GM23338 (cell line): ENCODE measurements at regions not wholly inside any gene's neighbourhood (a gene's known extent, or its start where the extent isn't known, plus 50 kb on each side); places are given as distances from the start of the nearest gene placed in this dataset.

Source experiments
- ATAC-seq: fragments of 200-7000 bp; cut with Tn5 transposase; 3 replicates; pipeline ENCODE4 v1.9.1; 2020
- DNase-seq: peaks from one replicate; pipeline ENCODE4 v3.0.0-alpha.2; 2015; ENCODE audit warnings: low spot score
- H2AFZ ChIP-seq: fragments of 200-600 bp; sonication (generic); 2 replicates; pipeline ENCODE4 v1.8.0; 2016; ENCODE audit warnings: antibody characterized with exemption, mild to moderate bottlenecking, moderate library complexity
- H3F3A ChIP-seq: fragments of 200-600 bp; sonication (generic); replicated peaks from 2 replicates; pipeline ENCODE4 v1.8.0; 2017; ENCODE audit warnings: antibody characterized with exemption, mixed run types, low read depth
- H3K27ac ChIP-seq: fragments of 200-600 bp; sonication (generic); 2 replicates; pipeline ENCODE4 v1.6.1; 2016; ENCODE audit warnings: low read depth
- H3K27me3 ChIP-seq: fragments of 200-600 bp; sonication (generic); 2 replicates; pipeline ENCODE4 v1.8.0; 2016; ENCODE audit warnings: mild to moderate bottlenecking, mixed run types, moderate library complexity; ENCODE audit not compliant: insufficient read depth
- H3K36me3 ChIP-seq: fragments of 200-600 bp; sonication (generic); 2 replicates; pipeline ENCODE4 v1.8.0; 2016; ENCODE audit warnings: mild to moderate bottlenecking; ENCODE audit not compliant: insufficient read depth
- H3K4me1 ChIP-seq: fragments of 200-600 bp; sonication (generic); 2 replicates; pipeline ENCODE4 v1.8.0; 2016; ENCODE audit warnings: mild to moderate bottlenecking, moderate library complexity; ENCODE audit not compliant: insufficient read depth
- H3K4me2 ChIP-seq: fragments of 200-600 bp; sonication (generic); 2 replicates; pipeline ENCODE4 v1.7.1; 2017; ENCODE audit warnings: mixed run types
- H3K4me3 ChIP-seq: fragments of 200-600 bp; sonication (generic); 2 replicates; pipeline ENCODE4 v1.6.1; 2016; ENCODE audit warnings: mixed run types
- H3K79me2 ChIP-seq: fragments of 200-600 bp; sonication (generic); replicated peaks from 2 replicates; pipeline ENCODE4 v1.8.0; 2017; ENCODE audit warnings: mild to moderate bottlenecking; ENCODE audit not compliant: insufficient read depth
- H3K9me2 ChIP-seq: fragments of 200-600 bp; sonication (generic); 2 replicates; pipeline ENCODE4 v1.8.0; 2017; ENCODE audit not compliant: insufficient read depth
- H4K20me1 ChIP-seq: fragments of 200-600 bp; sonication (generic); replicated peaks from 2 replicates; pipeline ENCODE4 v1.8.0; 2017; ENCODE audit warnings: mild to moderate bottlenecking; ENCODE audit not compliant: insufficient read depth
- H3K27ac Mint-ChIP-seq: 2 replicates; pipeline ENCODE4 v1.8.0; 2020; ENCODE audit warnings: inconsistent platforms, mild to moderate bottlenecking, moderate library complexity, mixed read lengths
- H3K27me3 Mint-ChIP-seq: 3 replicates; pipeline ENCODE4 v1.8.0; 2022; ENCODE audit warnings: low read depth, mild to moderate bottlenecking, moderate library complexity, mixed read lengths, inconsistent platforms; ENCODE audit not compliant: insufficient read depth, poor library complexity
- H3K36me3 Mint-ChIP-seq: 3 replicates; pipeline ENCODE4 v1.8.0; 2021; ENCODE audit warnings: low read depth, mild to moderate bottlenecking, inconsistent platforms, moderate library complexity, mixed read lengths
- H3K4me1 Mint-ChIP-seq: 3 replicates; pipeline ENCODE4 v1.8.0; 2020; ENCODE audit warnings: mild to moderate bottlenecking, inconsistent platforms, mixed read lengths
- H3K4me3 Mint-ChIP-seq: 3 replicates; pipeline ENCODE4 v1.8.0; 2021; ENCODE audit warnings: moderate library complexity, mild to moderate bottlenecking, inconsistent platforms, mixed read lengths
- H3K9me3 Mint-ChIP-seq: 3 replicates; pipeline ENCODE4 v1.8.0; 2020; ENCODE audit warnings: moderate library complexity, mild to moderate bottlenecking, inconsistent platforms, mixed read lengths
- CREB1 ChIP-seq: fragments of 250-450 bp; sonication (Bioruptor Pico); IDR thresholded peaks from 2 replicates; pipeline ENCODE4 v1.5.0; 2020; ENCODE audit warnings: low read depth, mild to moderate bottlenecking, moderate library complexity
- EZH2 ChIP-seq: fragments of 200-600 bp; sonication (generic); IDR thresholded peaks from one replicate; pipeline ENCODE4 v1.8.0; 2017; ENCODE audit warnings: antibody characterized with exemption, mild to moderate bottlenecking, low read depth; ENCODE audit not compliant: unreplicated experiment
- EZH2phosphoT487 ChIP-seq: fragments of 200-600 bp; sonication (generic); IDR thresholded peaks from one replicate; pipeline ENCODE4 v1.8.1; 2018; ENCODE audit warnings: antibody characterized with exemption; ENCODE audit not compliant: unreplicated experiment
- JUNB ChIP-seq: IDR thresholded peaks from one replicate; pipeline ENCODE4 v1.6.1; 2016; ENCODE audit warnings: antibody characterized with exemption; ENCODE audit not compliant: unreplicated experiment
- NANOG ChIP-seq: IDR thresholded peaks from 2 replicates; pipeline ENCODE4 v1.6.1; 2016; ENCODE audit warnings: antibody characterized with exemption, borderline replicate concordance
- POLR2AphosphoS5 ChIP-seq: IDR thresholded peaks from 2 replicates; pipeline ENCODE4 v1.6.1; 2016; ENCODE audit warnings: antibody characterized with exemption, low read depth
- STAT1 ChIP-seq: IDR thresholded peaks from one replicate; pipeline ENCODE4 v1.6.1; 2016; ENCODE audit warnings: antibody characterized with exemption; ENCODE audit not compliant: unreplicated experiment
- ZNF114 ChIP-seq: fragments of 250-450 bp; sonication (Bioruptor Pico); IDR thresholded peaks from 2 replicates; pipeline ENCODE4 v1.5.0; 2020; ENCODE audit warnings: mild to moderate bottlenecking, moderate library complexity
- ZNF331 ChIP-seq: fragments of 250-450 bp; sonication (Bioruptor Pico); IDR thresholded peaks from 2 replicates; pipeline ENCODE4 v1.5.0; 2020; ENCODE audit warnings: low read depth, mild to moderate bottlenecking, moderate library complexity
- TF ChIP-seq, protein P1 (sequence below): IDR thresholded peaks from 2 replicates; pipeline ENCODE4 v1.6.1; 2016; ENCODE audit warnings: antibody characterized with exemption
- TF ChIP-seq, protein P2 (sequence below): fragments of 250-450 bp; sonication (Bioruptor Pico); IDR thresholded peaks from 2 replicates; pipeline ENCODE4 v1.5.0; 2020; ENCODE audit warnings: mild to moderate bottlenecking, moderate library complexity
- TF ChIP-seq, protein P3 (sequence below): IDR thresholded peaks from one replicate; pipeline ENCODE4 v1.6.1; 2018; ENCODE audit warnings: antibody characterized with exemption; ENCODE audit not compliant: unreplicated experiment
- TF ChIP-seq, protein P4 (sequence below), 2 experiments: fragments of 200-600 bp in 1 of 2; sonication (generic) in 1 of 2; conservative IDR thresholded peaks; 2 replicates each; pipeline versions ENCODE4 v1.5.1 to v1.6.1; 2016 to 2017; ENCODE audit warnings: antibody characterized with exemption in 2 of 2, low read depth in 2 of 2, mild to moderate bottlenecking in 2 of 2, moderate library complexity in 1 of 2

DNA sequence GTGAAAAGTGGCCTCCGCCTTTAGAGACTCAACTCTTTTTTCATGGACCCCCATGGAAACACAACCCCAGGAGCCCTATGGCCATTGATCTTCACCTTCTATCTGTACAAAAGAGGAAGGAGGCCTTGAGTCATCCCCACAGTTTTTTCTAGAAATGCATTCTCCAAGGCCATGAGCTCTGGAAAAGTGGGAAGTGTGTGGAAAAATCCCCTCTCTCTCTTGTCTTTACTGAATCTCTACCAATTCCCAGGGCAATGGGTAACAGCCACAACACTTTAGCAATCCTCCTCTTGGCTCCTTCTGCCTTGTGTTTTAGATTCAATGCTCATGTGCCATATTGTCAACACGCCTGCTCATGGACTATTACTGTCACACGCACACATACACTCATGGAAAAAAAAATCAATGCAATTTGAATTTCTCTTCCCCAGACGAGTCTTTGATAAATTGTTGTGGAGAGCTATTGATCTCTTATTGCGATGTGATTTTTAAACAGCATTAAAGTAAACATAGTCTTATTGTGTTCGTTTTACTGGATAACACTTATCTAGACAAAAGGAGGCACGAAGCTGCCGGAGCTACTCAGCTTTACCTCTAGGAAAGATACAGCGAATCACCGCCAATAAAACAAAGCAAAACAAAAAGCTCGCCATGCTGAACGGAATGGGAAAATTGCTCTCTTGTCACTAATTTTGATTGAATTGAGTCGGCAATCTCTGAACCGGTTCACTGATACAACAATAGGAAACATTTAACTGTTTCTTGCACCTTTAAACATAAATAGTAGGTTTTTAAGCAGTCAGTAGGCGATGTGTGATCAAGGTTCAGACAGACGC lies 260.3 kb downstream of the VRK1 start:
- DNase-seq (no peak), ATAC-seq (no peak)
- peaks cover 8% of the 10 kb centered on the region for H3K4me1 Mint-ChIP-seq
- Histone ChIP-seq H4K20me1 (no peaks in the 10 kb centered on the region), H3F3A (no peaks in the 10 kb centered on the region), H3K4me3 (no peak overlapping the region), H3K36me3 (no peaks in the 10 kb centered on the region), H3K4me1 (peaks cover 8% of the 10 kb centered on the region; the same call in 1 of the 2 replicates), H3K4me2 (no peak overlapping the region), H3K79me2 (no peaks in the 10 kb centered on the region), H3K9me2 (no peaks in the 10 kb centered on the region), H3K27ac (no peak overlapping the region), H3K27me3 (no peaks in the 10 kb centered on the region), H2AFZ (no peak overlapping the region; the same call in 1 of the 2 replicates)
- H3K27me3 Mint-ChIP-seq = peaks cover 4% of the 10 kb centered on the region
- no peaks in the 10 kb centered on the region for H3K36me3 Mint-ChIP-seq
- H3K27ac Mint-ChIP-seq = no peak overlapping the region
- H3K9me3 Mint-ChIP-seq = no peaks in the 10 kb centered on the region
- TF ChIP-seq POLR2AphosphoS5 (no peak), CREB1 (no peak), ZNF114 (no peak), STAT1 (no peak), EZH2phosphoT487 (no peak), JUNB (no peak), EZH2 (no peak), ZNF331 (CRISPR knock-in tag) (no peak), NANOG (no peak)
- TF ChIP-seq, protein P1, sequence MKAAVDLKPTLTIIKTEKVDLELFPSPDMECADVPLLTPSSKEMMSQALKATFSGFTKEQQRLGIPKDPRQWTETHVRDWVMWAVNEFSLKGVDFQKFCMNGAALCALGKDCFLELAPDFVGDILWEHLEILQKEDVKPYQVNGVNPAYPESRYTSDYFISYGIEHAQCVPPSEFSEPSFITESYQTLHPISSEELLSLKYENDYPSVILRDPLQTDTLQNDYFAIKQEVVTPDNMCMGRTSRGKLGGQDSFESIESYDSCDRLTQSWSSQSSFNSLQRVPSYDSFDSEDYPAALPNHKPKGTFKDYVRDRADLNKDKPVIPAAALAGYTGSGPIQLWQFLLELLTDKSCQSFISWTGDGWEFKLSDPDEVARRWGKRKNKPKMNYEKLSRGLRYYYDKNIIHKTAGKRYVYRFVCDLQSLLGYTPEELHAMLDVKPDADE = no peak
- TF ChIP-seq, protein P2, sequence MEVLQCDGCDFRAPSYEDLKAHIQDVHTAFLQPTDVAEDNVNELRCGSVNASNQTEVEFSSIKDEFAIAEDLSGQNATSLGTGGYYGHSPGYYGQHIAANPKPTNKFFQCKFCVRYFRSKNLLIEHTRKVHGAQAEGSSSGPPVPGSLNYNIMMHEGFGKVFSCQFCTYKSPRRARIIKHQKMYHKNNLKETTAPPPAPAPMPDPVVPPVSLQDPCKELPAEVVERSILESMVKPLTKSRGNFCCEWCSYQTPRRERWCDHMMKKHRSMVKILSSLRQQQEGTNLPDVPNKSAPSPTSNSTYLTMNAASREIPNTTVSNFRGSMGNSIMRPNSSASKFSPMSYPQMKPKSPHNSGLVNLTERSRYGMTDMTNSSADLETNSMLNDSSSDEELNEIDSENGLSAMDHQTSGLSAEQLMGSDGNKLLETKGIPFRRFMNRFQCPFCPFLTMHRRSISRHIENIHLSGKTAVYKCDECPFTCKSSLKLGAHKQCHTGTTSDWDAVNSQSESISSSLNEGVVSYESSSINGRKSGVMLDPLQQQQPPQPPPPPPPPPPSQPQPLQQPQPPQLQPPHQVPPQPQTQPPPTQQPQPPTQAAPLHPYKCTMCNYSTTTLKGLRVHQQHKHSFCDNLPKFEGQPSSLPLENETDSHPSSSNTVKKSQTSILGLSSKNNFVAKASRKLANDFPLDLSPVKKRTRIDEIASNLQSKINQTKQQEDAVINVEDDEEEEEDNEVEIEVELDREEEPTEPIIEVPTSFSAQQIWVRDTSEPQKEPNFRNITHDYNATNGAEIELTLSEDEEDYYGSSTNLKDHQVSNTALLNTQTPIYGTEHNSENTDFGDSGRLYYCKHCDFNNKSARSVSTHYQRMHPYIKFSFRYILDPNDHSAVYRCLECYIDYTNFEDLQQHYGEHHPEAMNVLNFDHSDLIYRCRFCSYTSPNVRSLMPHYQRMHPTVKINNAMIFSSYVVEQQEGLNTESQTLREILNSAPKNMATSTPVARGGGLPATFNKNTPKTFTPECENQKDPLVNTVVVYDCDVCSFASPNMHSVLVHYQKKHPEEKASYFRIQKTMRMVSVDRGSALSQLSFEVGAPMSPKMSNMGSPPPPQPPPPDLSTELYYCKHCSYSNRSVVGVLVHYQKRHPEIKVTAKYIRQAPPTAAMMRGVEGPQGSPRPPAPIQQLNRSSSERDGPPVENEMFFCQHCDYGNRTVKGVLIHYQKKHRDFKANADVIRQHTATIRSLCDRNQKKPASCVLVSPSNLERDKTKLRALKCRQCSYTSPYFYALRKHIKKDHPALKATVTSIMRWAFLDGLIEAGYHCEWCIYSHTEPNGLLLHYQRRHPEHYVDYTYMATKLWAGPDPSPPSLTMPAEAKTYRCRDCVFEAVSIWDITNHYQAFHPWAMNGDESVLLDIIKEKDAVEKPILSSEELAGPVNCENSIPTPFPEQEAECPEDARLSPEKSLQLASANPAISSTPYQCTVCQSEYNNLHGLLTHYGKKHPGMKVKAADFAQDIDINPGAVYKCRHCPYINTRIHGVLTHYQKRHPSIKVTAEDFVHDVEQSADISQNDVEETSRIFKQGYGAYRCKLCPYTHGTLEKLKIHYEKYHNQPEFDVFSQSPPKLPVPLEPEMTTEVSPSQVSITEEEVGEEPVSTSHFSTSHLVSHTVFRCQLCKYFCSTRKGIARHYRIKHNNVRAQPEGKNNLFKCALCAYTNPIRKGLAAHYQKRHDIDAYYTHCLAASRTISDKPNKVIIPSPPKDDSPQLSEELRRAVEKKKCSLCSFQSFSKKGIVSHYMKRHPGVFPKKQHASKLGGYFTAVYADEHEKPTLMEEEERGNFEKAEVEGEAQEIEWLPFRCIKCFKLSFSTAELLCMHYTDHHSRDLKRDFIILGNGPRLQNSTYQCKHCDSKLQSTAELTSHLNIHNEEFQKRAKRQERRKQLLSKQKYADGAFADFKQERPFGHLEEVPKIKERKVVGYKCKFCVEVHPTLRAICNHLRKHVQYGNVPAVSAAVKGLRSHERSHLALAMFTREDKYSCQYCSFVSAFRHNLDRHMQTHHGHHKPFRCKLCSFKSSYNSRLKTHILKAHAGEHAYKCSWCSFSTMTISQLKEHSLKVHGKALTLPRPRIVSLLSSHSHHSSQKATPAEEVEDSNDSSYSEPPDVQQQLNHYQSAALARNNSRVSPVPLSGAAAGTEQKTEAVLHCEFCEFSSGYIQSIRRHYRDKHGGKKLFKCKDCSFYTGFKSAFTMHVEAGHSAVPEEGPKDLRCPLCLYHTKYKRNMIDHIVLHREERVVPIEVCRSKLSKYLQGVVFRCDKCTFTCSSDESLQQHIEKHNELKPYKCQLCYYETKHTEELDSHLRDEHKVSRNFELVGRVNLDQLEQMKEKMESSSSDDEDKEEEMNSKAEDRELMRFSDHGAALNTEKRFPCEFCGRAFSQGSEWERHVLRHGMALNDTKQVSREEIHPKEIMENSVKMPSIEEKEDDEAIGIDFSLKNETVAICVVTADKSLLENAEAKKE (CRISPR knock-in tag) = no peak
- TF ChIP-seq, protein P3, sequence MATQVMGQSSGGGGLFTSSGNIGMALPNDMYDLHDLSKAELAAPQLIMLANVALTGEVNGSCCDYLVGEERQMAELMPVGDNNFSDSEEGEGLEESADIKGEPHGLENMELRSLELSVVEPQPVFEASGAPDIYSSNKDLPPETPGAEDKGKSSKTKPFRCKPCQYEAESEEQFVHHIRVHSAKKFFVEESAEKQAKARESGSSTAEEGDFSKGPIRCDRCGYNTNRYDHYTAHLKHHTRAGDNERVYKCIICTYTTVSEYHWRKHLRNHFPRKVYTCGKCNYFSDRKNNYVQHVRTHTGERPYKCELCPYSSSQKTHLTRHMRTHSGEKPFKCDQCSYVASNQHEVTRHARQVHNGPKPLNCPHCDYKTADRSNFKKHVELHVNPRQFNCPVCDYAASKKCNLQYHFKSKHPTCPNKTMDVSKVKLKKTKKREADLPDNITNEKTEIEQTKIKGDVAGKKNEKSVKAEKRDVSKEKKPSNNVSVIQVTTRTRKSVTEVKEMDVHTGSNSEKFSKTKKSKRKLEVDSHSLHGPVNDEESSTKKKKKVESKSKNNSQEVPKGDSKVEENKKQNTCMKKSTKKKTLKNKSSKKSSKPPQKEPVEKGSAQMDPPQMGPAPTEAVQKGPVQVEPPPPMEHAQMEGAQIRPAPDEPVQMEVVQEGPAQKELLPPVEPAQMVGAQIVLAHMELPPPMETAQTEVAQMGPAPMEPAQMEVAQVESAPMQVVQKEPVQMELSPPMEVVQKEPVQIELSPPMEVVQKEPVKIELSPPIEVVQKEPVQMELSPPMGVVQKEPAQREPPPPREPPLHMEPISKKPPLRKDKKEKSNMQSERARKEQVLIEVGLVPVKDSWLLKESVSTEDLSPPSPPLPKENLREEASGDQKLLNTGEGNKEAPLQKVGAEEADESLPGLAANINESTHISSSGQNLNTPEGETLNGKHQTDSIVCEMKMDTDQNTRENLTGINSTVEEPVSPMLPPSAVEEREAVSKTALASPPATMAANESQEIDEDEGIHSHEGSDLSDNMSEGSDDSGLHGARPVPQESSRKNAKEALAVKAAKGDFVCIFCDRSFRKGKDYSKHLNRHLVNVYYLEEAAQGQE = no peak
- TF ChIP-seq, protein P4, sequence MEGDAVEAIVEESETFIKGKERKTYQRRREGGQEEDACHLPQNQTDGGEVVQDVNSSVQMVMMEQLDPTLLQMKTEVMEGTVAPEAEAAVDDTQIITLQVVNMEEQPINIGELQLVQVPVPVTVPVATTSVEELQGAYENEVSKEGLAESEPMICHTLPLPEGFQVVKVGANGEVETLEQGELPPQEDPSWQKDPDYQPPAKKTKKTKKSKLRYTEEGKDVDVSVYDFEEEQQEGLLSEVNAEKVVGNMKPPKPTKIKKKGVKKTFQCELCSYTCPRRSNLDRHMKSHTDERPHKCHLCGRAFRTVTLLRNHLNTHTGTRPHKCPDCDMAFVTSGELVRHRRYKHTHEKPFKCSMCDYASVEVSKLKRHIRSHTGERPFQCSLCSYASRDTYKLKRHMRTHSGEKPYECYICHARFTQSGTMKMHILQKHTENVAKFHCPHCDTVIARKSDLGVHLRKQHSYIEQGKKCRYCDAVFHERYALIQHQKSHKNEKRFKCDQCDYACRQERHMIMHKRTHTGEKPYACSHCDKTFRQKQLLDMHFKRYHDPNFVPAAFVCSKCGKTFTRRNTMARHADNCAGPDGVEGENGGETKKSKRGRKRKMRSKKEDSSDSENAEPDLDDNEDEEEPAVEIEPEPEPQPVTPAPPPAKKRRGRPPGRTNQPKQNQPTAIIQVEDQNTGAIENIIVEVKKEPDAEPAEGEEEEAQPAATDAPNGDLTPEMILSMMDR (conservative IDR thresholded peaks at IDR 0.05; ENCODE audit: low read depth in 2 of 2) = no peak
- H3K4me3 Mint-ChIP-seq = no peak overlapping the region
